SK-N-SH treated with all-trans-retinoic acid at 6 μM for 48 hours (cell line): ENCODE measurements at regions not wholly inside any gene's neighbourhood (a gene's known extent, or its start where the extent isn't known, plus 50 kb on each side); places are given as distances from the start of the nearest gene placed in this dataset.

Experiments used
- ATAC-seq: fragments of 200-7000 bp; cut with Tn5 transposase; 3 replicates; pipeline ENCODE4 v1.9.1; 2020; ENCODE audit warnings: mild to moderate bottlenecking, moderate library complexity
- BACH2 ChIP-seq: fragments of 250-450 bp; sonication (Bioruptor Pico); IDR thresholded peaks from 2 replicates; pipeline ENCODE4 v1.9.0; 2021; ENCODE audit warnings: mild to moderate bottlenecking, borderline replicate concordance
- CSDC2 ChIP-seq: fragments of 250-450 bp; sonication (Bioruptor Pico); IDR thresholded peaks from 2 replicates; pipeline ENCODE4 v1.5.0; 2020; ENCODE audit warnings: mild to moderate bottlenecking, moderate library complexity
- CSRNP3 ChIP-seq: fragments of 250-450 bp; sonication (Bioruptor Pico); IDR thresholded peaks from 2 replicates; pipeline ENCODE4 v1.5.1; 2021; ENCODE audit warnings: mild to moderate bottlenecking, moderate library complexity
- GLIS3 ChIP-seq: fragments of 250-450 bp; sonication (Bioruptor Pico); IDR thresholded peaks from 2 replicates; pipeline ENCODE4 v1.5.0; 2020; ENCODE audit warnings: mild to moderate bottlenecking, moderate library complexity
- ISL1 ChIP-seq: fragments of 250-450 bp; sonication (Bioruptor Pico); IDR thresholded peaks from 2 replicates; pipeline ENCODE4 v2.1.2; 2022; ENCODE audit warnings: mild to moderate bottlenecking, moderate library complexity
- OSR1 ChIP-seq: fragments of 250-450 bp; sonication (Bioruptor Pico); IDR thresholded peaks from 2 replicates; pipeline ENCODE4 v1.8.0; 2022; ENCODE audit warnings: moderate library complexity, mild to moderate bottlenecking, inconsistent platforms
- PPARA ChIP-seq: fragments of 250-450 bp; sonication (Bioruptor Pico); IDR thresholded peaks from 2 replicates; pipeline ENCODE4 v1.5.0; 2020; ENCODE audit warnings: mild to moderate bottlenecking, borderline replicate concordance
- RARB ChIP-seq: fragments of 250-450 bp; sonication (Bioruptor Pico); IDR thresholded peaks from 2 replicates; pipeline ENCODE4 v1.8.0; 2021; ENCODE audit warnings: mild to moderate bottlenecking, moderate library complexity
- SNAI2 ChIP-seq: fragments of 250-450 bp; sonication (Bioruptor Pico); IDR thresholded peaks from 2 replicates; pipeline ENCODE4 v1.5.0; 2020; ENCODE audit warnings: mild to moderate bottlenecking, moderate library complexity
- TOX ChIP-seq: fragments of 250-450 bp; sonication (Bioruptor Pico); IDR thresholded peaks from 2 replicates; pipeline ENCODE4 v1.8.0; 2021; ENCODE audit warnings: mild to moderate bottlenecking, moderate library complexity, borderline replicate concordance
- ZC3H10 ChIP-seq: fragments of 250-450 bp; sonication (Bioruptor Pico); IDR thresholded peaks from 2 replicates; pipeline ENCODE4 v1.5.1; 2021; ENCODE audit warnings: mild to moderate bottlenecking, moderate library complexity
- ZFP30 ChIP-seq: fragments of 450-650 bp; formaldehyde crosslinking; IDR thresholded peaks from 2 replicates; pipeline ENCODE4 v1.5.0; 2022; ENCODE audit warnings: mild to moderate bottlenecking, moderate library complexity
- ZNF70 ChIP-seq: fragments of 450-650 bp; formaldehyde crosslinking; IDR thresholded peaks from 2 replicates; pipeline ENCODE4 v1.5.0; 2020; ENCODE audit warnings: mild to moderate bottlenecking, moderate library complexity
- ZNF8 ChIP-seq: fragments of 450-650 bp; formaldehyde crosslinking; IDR thresholded peaks from 2 replicates; pipeline ENCODE4 v1.5.0; 2020; ENCODE audit warnings: mild to moderate bottlenecking, moderate library complexity

- no peak for ATAC-seq
- TF ChIP-seq OSR1, result no peak
- no peak for TF ChIP-seq ZNF8
- TF ChIP-seq GLIS3, result no peak
- TF ChIP-seq TOX, result no peak
- no peak for TF ChIP-seq ISL1
- TF ChIP-seq BACH2 (CRISPR knock-in tag), result no peak
- no peak for TF ChIP-seq SNAI2 (CRISPR knock-in tag)
- TF ChIP-seq RARB (CRISPR knock-in tag), result no peak
- no peak for TF ChIP-seq PPARA
- no peak for TF ChIP-seq CSRNP3 (CRISPR knock-in tag)
Observed at GRCh38 chr6:24064832-24065231, 61.2 kb upstream of the NRSN1 start.

GRCh38 chr6:24069526-24069925 lies 56.5 kb upstream of the NRSN1 start:
- no peak for ATAC-seq
- TF ChIP-seq CSRNP3 (CRISPR knock-in tag) (no peak), RARB (CRISPR knock-in tag) (no peak), ZFP30 (CRISPR knock-in tag) (no peak), TOX (no peak), ZNF8 (no peak), ZC3H10 (CRISPR knock-in tag) (no peak), SNAI2 (CRISPR knock-in tag) (no peak), ISL1 (no peak), ZNF70 (CRISPR knock-in tag) (no peak), CSDC2 (CRISPR knock-in tag) (no peak)
- TF ChIP-seq, all 23 proteins: peak for 0

- TF ChIP-seq PPARA, result no peak
- TF ChIP-seq ZC3H10 (CRISPR knock-in tag), result no peak
- TF ChIP-seq BACH2 (CRISPR knock-in tag), result no peak
- ATAC-seq, result no peak
Observed at GRCh38 chr6:24072038-24072746, 53.8 kb upstream of the NRSN1 start.

DNA sequence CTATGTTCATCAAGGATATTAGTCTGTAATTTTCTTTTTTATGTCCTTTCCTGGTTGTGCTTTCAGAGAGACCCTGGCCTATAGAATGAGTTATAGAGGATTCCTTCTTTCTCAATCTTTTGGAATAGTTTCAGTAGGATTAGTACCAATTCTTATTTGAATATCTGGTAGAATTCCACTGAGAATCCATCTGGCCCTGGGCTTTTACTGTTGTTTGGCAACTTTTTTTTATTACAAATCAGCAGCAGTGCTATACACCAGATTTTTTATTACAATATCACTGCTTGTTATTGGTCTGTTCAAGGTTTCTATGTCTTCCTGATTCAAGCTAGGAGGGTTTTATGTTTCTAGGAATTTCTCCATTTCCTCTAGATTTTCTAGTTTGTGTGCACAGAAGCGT lies 50.0 kb upstream of the NRSN1 start:
- no peak for ATAC-seq
- TF ChIP-seq ZFP30 (CRISPR knock-in tag) (no peak), RARB (CRISPR knock-in tag) (no peak), ISL1 (no peak), CSRNP3 (CRISPR knock-in tag) (no peak)
